Right cardiac atrium (tissue), 5 donors: ENCODE measurements at regions not wholly inside any gene's neighbourhood (a gene's known extent, or its start where the extent isn't known, plus 50 kb on each side); places are given as distances from the start of the nearest gene placed in this dataset.
"Not testable (repeated sequence)": the region's sequence is repeated elsewhere in the genome, so short reads cannot be mapped to it uniquely, and the experiment has no call there.

Experiments
- ATAC-seq, 2 donors: fragments of 200-7000 bp; cut with Tn5 transposase; one replicate each; pipeline versions ENCODE4 v1.8.0 to v1.9.1; 2020; ENCODE audit warnings: moderate library complexity in 2 of 2, mild to moderate bottlenecking in 1 of 2
- DNase-seq, 3 donors: peaks; one replicate each; pipeline ENCODE4 v3.0.0-alpha.2; 2020
- H3K27ac ChIP-seq: one replicate; pipeline ENCODE4 v1.5.1; 2013; ENCODE audit warnings: mild to moderate bottlenecking, low read length, control low read depth, moderate library complexity
- H3K27me3 ChIP-seq: one replicate; pipeline ENCODE4 v1.6.1; 2013; ENCODE audit not compliant: control insufficient read depth, insufficient read depth
- H3K4me1 ChIP-seq: one replicate; pipeline ENCODE4 v1.6.1; 2013; ENCODE audit warnings: low read length; ENCODE audit not compliant: control insufficient read depth, insufficient read depth
- H3K4me3 ChIP-seq: one replicate; pipeline ENCODE4 v1.5.1; 2013; ENCODE audit warnings: low read length, control low read depth
- H3K9me3 ChIP-seq: one replicate; pipeline ENCODE4 v1.6.1; 2013; ENCODE audit warnings: low read length; ENCODE audit not compliant: control insufficient read depth
- WGBS: extraction: QIAGEN DNeasy Blood & Tissue Kit; methylation state at CpG from one replicate; pipeline ENCODE4 v1.1.7; 2013; 5-methylcytosine and 5-hydroxymethylcytosine counted together
- intact Hi-C, 4 donors: fragments of 100-400 bp; cut with DNase I; formaldehyde crosslinking; loops; one replicate each; pipeline versions ENCODE4 v1.11.0 to v1.14.0; 2022 to 2023
- donor health status: healthy with polysubstance abuse.
- donor health status: DM: no; HTN: yes; CAD: no.
- donor health status: DM: no; HTN: no; CAD: no.
- donor health status: DM: no; HTN: yes; CAD: no; lungs with severe emphysema.
- donor health status: DM: yes; HTN: yes; CAD: no.

GRCh38 chr4:101643186-101643837 is 147.2 kb upstream of the BANK1 start:
- Histone ChIP-seq H3K27ac (no peak overlapping the region), H3K9me3 (no peaks in the 10 kb centered on the region), H3K27me3 (no peaks in the 10 kb centered on the region), H3K4me3 (no peak overlapping the region), H3K4me1 (peaks cover 2% of the 10 kb centered on the region)
- intact Hi-C loops = no loop called here
- WGBS = 83% methylated on average over 2 of the region's 2 CpGs
- DNase-seq (no peak), ATAC-seq (no peak)

GRCh38 chr4:101632766-101633165 is 157.8 kb upstream of the BANK1 start:
- H3K27ac ChIP-seq, DNase-seq, H3K9me3 ChIP-seq, H3K4me1 ChIP-seq, ATAC-seq, H3K27me3 ChIP-seq, H3K4me3 ChIP-seq, intact Hi-C loops: not testable (repeated sequence)
- WGBS = 79% methylated on average over 3 of the region's 3 CpGs

- no peak for DNase-seq
- H3K27ac ChIP-seq = no peak overlapping the region
- no peak for ATAC-seq
- H3K9me3 ChIP-seq = no peaks in the 10 kb centered on the region
- 90% methylated on average over 4 of the region's 4 CpGs for WGBS
- no peaks in the 10 kb centered on the region for H3K27me3 ChIP-seq
- H3K4me1 ChIP-seq = no peaks in the 10 kb centered on the region
- intact Hi-C loops = no loop called here
- no peak overlapping the region for H3K4me3 ChIP-seq
Observed at GRCh38 chr4:101630319-101630986, 160.1 kb upstream of the BANK1 start.

GRCh38 chr4:101621120-101621519 is 169.4 kb upstream of the BANK1 start:
- no peak overlapping the region for H3K27ac ChIP-seq
- H3K27me3 ChIP-seq = no peaks in the 10 kb centered on the region
- 68% methylated on average over 2 of the region's 2 CpGs for WGBS
- no peaks in the 10 kb centered on the region for H3K9me3 ChIP-seq
- H3K4me3 ChIP-seq = no peak overlapping the region
- no peaks in the 10 kb centered on the region for H3K4me1 ChIP-seq
- intact Hi-C loops = no loop called here
- DNase-seq (no peak), ATAC-seq (no peak)

GRCh38 chr4:101615652-101616051 is 174.9 kb upstream of the BANK1 start:
- Histone ChIP-seq H3K4me1 (no peaks in the 10 kb centered on the region), H3K9me3 (no peaks in the 10 kb centered on the region), H3K27me3 (no peaks in the 10 kb centered on the region), H3K27ac (no peak overlapping the region), H3K4me3 (no peak overlapping the region)
- DNase-seq = no peak
- ATAC-seq = no peak
- intact Hi-C loops = no loop called here
- 64% methylated on average over 2 of the region's 2 CpGs for WGBS

- H3K9me3 ChIP-seq, H3K4me1 ChIP-seq, ATAC-seq, H3K4me3 ChIP-seq, intact Hi-C loops, H3K27me3 ChIP-seq, DNase-seq, H3K27ac ChIP-seq: not testable (repeated sequence)
- 92% methylated on average over 3 of the region's 3 CpGs for WGBS
Observed at GRCh38 chr4:101606989-101607388, 183.5 kb upstream of the BANK1 start.

GRCh38 chr4:101604976-101605375 is 185.6 kb upstream of the BANK1 start:
- no peak for ATAC-seq
- intact Hi-C loops = no loop called here

GRCh38 chr4:101600287-101600686 is 190.2 kb upstream of the BANK1 start:
- intact Hi-C loops = no loop called here
- no peak for ATAC-seq
- no peaks in the 10 kb centered on the region for H3K27me3 ChIP-seq
- H3K27ac ChIP-seq = no peak overlapping the region
- DNase-seq = no peak
- no peaks in the 10 kb centered on the region for H3K4me1 ChIP-seq
- H3K9me3 ChIP-seq = no peaks in the 10 kb centered on the region
- WGBS = 70% methylated on average over 2 of the region's 2 CpGs
- H3K4me3 ChIP-seq = no peak overlapping the region

More at GRCh38 chr4:101604976-101605375, 185.6 kb upstream of the BANK1 start:
- H3K4me1 ChIP-seq = no peaks in the 10 kb centered on the region
- 90% methylated on average over 1 of the region's 1 CpG for WGBS
- H3K27ac ChIP-seq = no peak overlapping the region
- no peak for DNase-seq
- no peak overlapping the region for H3K4me3 ChIP-seq
- H3K27me3 ChIP-seq = no peaks in the 10 kb centered on the region
- no peaks in the 10 kb centered on the region for H3K9me3 ChIP-seq

- DNase-seq (no peak), ATAC-seq (no peak)
- Histone ChIP-seq H3K4me1 (no peaks in the 10 kb centered on the region), H3K4me3 (no peak overlapping the region), H3K27ac (no peak overlapping the region), H3K9me3 (no peaks in the 10 kb centered on the region), H3K27me3 (no peaks in the 10 kb centered on the region)
- intact Hi-C loops = no loop called here
- 54% methylated on average over 4 of the region's 4 CpGs for WGBS
Observed at GRCh38 chr4:101599620-101600019, 190.9 kb upstream of the BANK1 start.

- ATAC-seq = no peak
- intact Hi-C loops = no loop called here
- Histone ChIP-seq H3K4me1 (no peaks in the 10 kb centered on the region), H3K27me3 (no peaks in the 10 kb centered on the region), H3K4me3 (no peak overlapping the region), H3K27ac (no peak overlapping the region), H3K9me3 (no peaks in the 10 kb centered on the region)
- WGBS = 89% methylated on average over 2 of the region's 2 CpGs
- no peak for DNase-seq
Observed at GRCh38 chr4:101596781-101597552, 193.6 kb upstream of the BANK1 start.

- intact Hi-C loops = no loop called here
- WGBS = 94% methylated on average over 11 of the region's 11 CpGs
- ATAC-seq (no peak), DNase-seq (no peak)
- Histone ChIP-seq H3K27ac (no peak overlapping the region), H3K4me3 (no peak overlapping the region), H3K27me3 (no peaks in the 10 kb centered on the region), H3K4me1 (no peaks in the 10 kb centered on the region), H3K9me3 (no peaks in the 10 kb centered on the region)
Observed at GRCh38 chr4:101594588-101594987, 195.9 kb upstream of the BANK1 start.
